Neuronal stem cell (in vitro differentiated cells): ENCODE measurements at regions not wholly inside any gene's neighbourhood (a gene's known extent, or its start where the extent isn't known, plus 50 kb on each side); places are given as distances from the start of the nearest gene placed in this dataset.
"Not testable (repeated sequence)": the region's sequence is repeated elsewhere in the genome, so short reads cannot be mapped to it uniquely, and the experiment has no call there.

ENCODE experiments used
- DNase-seq: peaks from one replicate; pipeline ENCODE4 v3.0.0-alpha.2; 2013; ENCODE audit warnings: low spot score
- H2AFZ ChIP-seq: one replicate; pipeline ENCODE4 v1.6.1; 2013; ENCODE audit warnings: mild to moderate bottlenecking, low read length, inconsistent platforms
- H2AK5ac ChIP-seq: 2 replicates; pipeline ENCODE4 v1.6.1; 2013; ENCODE audit warnings: low read depth, mild to moderate bottlenecking, inconsistent platforms, low read length, moderate library complexity, mixed read lengths
- H2BK120ac ChIP-seq: 2 replicates; pipeline ENCODE4 v1.6.1; 2013; ENCODE audit warnings: low read depth, mild to moderate bottlenecking, inconsistent platforms, low read length, moderate library complexity, mixed read lengths
- H2BK12ac ChIP-seq: one replicate; pipeline ENCODE4 v1.6.1; 2013; ENCODE audit warnings: low read length, inconsistent platforms
- H2BK15ac ChIP-seq: 2 replicates; pipeline ENCODE4 v1.6.1; 2013; ENCODE audit warnings: mild to moderate bottlenecking, low read length, inconsistent platforms, mixed read lengths
- H2BK5ac ChIP-seq: one replicate; pipeline ENCODE4 v1.6.1; 2013; ENCODE audit warnings: inconsistent platforms, mild to moderate bottlenecking, low read length, moderate library complexity
- H3K14ac ChIP-seq: one replicate; pipeline ENCODE4 v1.6.1; 2013; ENCODE audit warnings: low read length, inconsistent platforms
- H3K18ac ChIP-seq: 2 replicates; pipeline ENCODE4 v1.6.1; 2013; ENCODE audit warnings: low read length, inconsistent platforms
- H3K23ac ChIP-seq: 2 replicates; pipeline ENCODE4 v1.6.1; 2013; ENCODE audit warnings: low read depth, mild to moderate bottlenecking, mixed read lengths, low read length, inconsistent platforms; ENCODE audit not compliant: poor library complexity
- H3K27ac ChIP-seq: replicated peaks from 3 replicates; pipeline ENCODE4 v1.5.1; 2013; ENCODE audit warnings: low read length, inconsistent platforms
- H3K27me3 ChIP-seq, 3 experiments: 2 replicates each; pipeline ENCODE4 v1.6.1; 2013; ENCODE audit warnings: low read length in 3 of 3, mild to moderate bottlenecking in 2 of 3, inconsistent platforms in 1 of 3, low read depth in 1 of 3, mixed read lengths in 1 of 3, moderate library complexity in 1 of 3; ENCODE audit not compliant: control insufficient read depth in 3 of 3, insufficient read depth in 3 of 3
- H3K36me3 ChIP-seq, 2 donors: replicated peaks in 1 of 2; 2 replicates each; pipeline ENCODE4 v1.6.1; 2013; ENCODE audit warnings: low read length in 2 of 2; ENCODE audit not compliant: control insufficient read depth in 2 of 2, insufficient read depth in 2 of 2
- H3K4ac ChIP-seq: 2 replicates; pipeline ENCODE4 v1.6.1; 2013; ENCODE audit warnings: inconsistent platforms, mild to moderate bottlenecking, low read length, moderate library complexity
- H3K4me1 ChIP-seq, 2 donors: 1 replicate in 1 of 2; 2 replicates in 1 of 2; pipeline ENCODE4 v1.6.1; 2013; ENCODE audit warnings: low read length in 2 of 2, low read depth in 1 of 2; ENCODE audit not compliant: control insufficient read depth in 2 of 2, insufficient read depth in 1 of 2
- H3K4me2 ChIP-seq: one replicate; pipeline ENCODE4 v1.6.1; 2013; ENCODE audit warnings: mild to moderate bottlenecking, low read length, inconsistent platforms; ENCODE audit not compliant: insufficient read depth, poor library complexity, severe bottlenecking
- H3K4me3 ChIP-seq, 2 donors: 2 replicates each; pipeline ENCODE4 v1.5.1; 2013; ENCODE audit warnings: low read length in 2 of 2, mild to moderate bottlenecking in 2 of 2, inconsistent platforms in 1 of 2, moderate library complexity in 1 of 2
- H3K79me1 ChIP-seq: one replicate; pipeline ENCODE4 v1.6.1; 2013; ENCODE audit warnings: low read depth, mild to moderate bottlenecking, inconsistent platforms, low read length, moderate library complexity
- H3K9ac ChIP-seq: one replicate; pipeline ENCODE4 v1.6.1; 2013; ENCODE audit warnings: mild to moderate bottlenecking, low read depth, low read length, inconsistent platforms; ENCODE audit not compliant: poor library complexity
- H3K9me3 ChIP-seq, 2 donors: replicated peaks in 1 of 2; 2 replicates each; pipeline versions ENCODE3 to v1.6.1; 2013; ENCODE audit warnings: low read length in 2 of 2, mild to moderate bottlenecking in 2 of 2, inconsistent platforms in 1 of 2, low read depth in 1 of 2, mixed read lengths in 1 of 2, moderate library complexity in 1 of 2; ENCODE audit not compliant: control insufficient read depth in 2 of 2, insufficient read depth in 1 of 2
- H4K8ac ChIP-seq: one replicate; pipeline ENCODE4 v1.6.1; 2013; ENCODE audit warnings: low read depth, mild to moderate bottlenecking, inconsistent platforms, low read length, moderate library complexity
- H4K91ac ChIP-seq: one replicate; pipeline ENCODE4 v1.6.1; 2013; ENCODE audit warnings: low read length, low read depth, mild to moderate bottlenecking, inconsistent platforms; ENCODE audit not compliant: poor library complexity
- WGBS, 2 donors: extraction: QIAGEN DNeasy Blood & Tissue Kit; methylation state at CpG; one replicate each; pipeline ENCODE4 v1.1.7; 2013; ENCODE audit warnings: missing lambda C conversion rate in 2 of 2, mixed read lengths in 1 of 2; ENCODE audit not compliant: insufficient read length in 2 of 2, insufficient replicate concordance in 1 of 2; ENCODE audit errors: extremely low coverage in 2 of 2; 5-methylcytosine and 5-hydroxymethylcytosine counted together

DNA sequence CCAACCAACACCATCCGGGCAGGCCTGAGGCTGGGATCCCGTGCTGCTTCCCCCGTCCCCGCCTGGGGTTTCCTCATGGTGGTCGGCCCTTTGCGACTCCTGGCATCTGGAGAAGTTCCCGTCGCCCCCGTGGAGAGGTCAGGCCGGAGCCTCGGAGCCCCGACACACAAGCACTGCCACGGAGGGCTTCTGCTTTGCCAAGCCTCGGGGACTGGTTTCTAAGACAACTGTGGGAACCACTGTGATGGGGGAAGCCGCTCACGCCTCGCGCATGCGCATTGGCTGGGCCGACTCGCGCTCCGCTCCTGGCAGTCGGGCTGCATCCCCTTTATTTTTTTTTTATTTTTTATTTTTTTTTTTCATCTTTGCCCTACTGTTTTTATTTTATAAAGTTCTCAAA, 928.8 kb upstream of the TPTE start:
- not testable (repeated sequence) for H3K4me3 ChIP-seq, H3K9ac ChIP-seq, H3K23ac ChIP-seq, H4K8ac ChIP-seq, H3K4me1 ChIP-seq, H4K91ac ChIP-seq, H3K27ac ChIP-seq, H2BK5ac ChIP-seq, H2AK5ac ChIP-seq, H3K14ac ChIP-seq, H2BK15ac ChIP-seq, H3K27me3 ChIP-seq, H3K79me1 ChIP-seq, H2BK12ac ChIP-seq, H3K4ac ChIP-seq, H3K18ac ChIP-seq, H3K4me2 ChIP-seq, DNase-seq, H3K9me3 ChIP-seq, H2BK120ac ChIP-seq, H2AFZ ChIP-seq, H3K36me3 ChIP-seq
- WGBS, 2 donors: no CpG with 5 or more reads among the region's 24 CpGs

DNA sequence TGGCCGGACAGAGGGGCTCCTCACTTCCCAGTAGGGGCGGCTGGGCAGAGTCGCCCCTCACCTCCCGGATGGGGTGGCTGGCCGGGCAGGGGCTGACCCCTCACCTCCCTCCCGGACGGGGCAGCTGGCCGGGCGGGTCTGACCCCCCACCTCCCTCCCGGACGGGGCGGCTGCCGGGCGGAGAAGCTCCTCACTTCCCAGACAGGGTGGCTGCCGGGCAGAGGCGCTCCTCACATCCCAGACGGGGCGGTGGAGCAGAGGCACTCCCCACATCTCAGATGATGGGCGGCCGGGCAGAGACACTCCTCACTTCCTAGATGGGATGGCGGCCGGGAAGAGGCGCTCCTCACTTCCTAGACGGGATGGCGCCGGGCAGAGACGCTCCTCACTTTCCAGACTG, 927.7 kb upstream of the TPTE start:
- not testable (repeated sequence) for H3K14ac ChIP-seq, H3K18ac ChIP-seq, H2AFZ ChIP-seq, H3K36me3 ChIP-seq, H3K27me3 ChIP-seq, H3K23ac ChIP-seq, H2BK12ac ChIP-seq, H3K9me3 ChIP-seq, H2AK5ac ChIP-seq, H3K9ac ChIP-seq, H3K27ac ChIP-seq, H3K4me2 ChIP-seq, H2BK5ac ChIP-seq, H3K4me3 ChIP-seq, H3K4me1 ChIP-seq, H2BK15ac ChIP-seq, H3K4ac ChIP-seq, H2BK120ac ChIP-seq, DNase-seq, H4K8ac ChIP-seq, H4K91ac ChIP-seq, H3K79me1 ChIP-seq
- no CpG with 5 or more reads among the region's 27 CpGs for WGBS, 2 donors

DNA sequence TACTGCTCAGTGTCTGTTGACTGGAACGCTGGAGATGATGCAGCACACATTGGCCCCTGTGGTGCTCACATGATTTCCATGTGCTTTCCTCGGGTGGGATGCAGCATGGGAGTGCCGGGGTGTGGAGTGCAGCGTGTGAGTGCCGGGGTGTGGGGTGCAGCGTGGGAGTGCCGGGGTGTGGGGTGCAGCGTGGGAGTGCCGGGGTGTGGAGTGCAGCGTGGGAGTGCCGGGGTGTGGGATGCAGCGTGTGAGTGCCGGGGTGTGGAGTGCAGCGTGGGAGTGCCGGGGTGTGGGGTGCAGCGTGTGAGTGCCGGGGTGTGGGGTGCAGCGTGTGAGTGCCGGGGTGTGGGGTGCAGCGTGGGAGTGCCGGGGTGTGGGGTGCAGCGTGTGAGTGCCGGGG, 907.4 kb upstream of the TPTE start:
- not testable (repeated sequence) for H2BK5ac ChIP-seq, H3K14ac ChIP-seq, H3K27ac ChIP-seq, H2BK15ac ChIP-seq, H2BK120ac ChIP-seq, H3K79me1 ChIP-seq, H3K23ac ChIP-seq, H4K8ac ChIP-seq, H4K91ac ChIP-seq, H3K9me3 ChIP-seq, H3K4me1 ChIP-seq, H3K4me3 ChIP-seq, H3K9ac ChIP-seq, H3K18ac ChIP-seq, H3K27me3 ChIP-seq, H3K4ac ChIP-seq, H2AFZ ChIP-seq, H3K4me2 ChIP-seq, H2AK5ac ChIP-seq, DNase-seq, H2BK12ac ChIP-seq, H3K36me3 ChIP-seq
- no CpG with 5 or more reads among the region's 23 CpGs for WGBS, 2 donors

DNA sequence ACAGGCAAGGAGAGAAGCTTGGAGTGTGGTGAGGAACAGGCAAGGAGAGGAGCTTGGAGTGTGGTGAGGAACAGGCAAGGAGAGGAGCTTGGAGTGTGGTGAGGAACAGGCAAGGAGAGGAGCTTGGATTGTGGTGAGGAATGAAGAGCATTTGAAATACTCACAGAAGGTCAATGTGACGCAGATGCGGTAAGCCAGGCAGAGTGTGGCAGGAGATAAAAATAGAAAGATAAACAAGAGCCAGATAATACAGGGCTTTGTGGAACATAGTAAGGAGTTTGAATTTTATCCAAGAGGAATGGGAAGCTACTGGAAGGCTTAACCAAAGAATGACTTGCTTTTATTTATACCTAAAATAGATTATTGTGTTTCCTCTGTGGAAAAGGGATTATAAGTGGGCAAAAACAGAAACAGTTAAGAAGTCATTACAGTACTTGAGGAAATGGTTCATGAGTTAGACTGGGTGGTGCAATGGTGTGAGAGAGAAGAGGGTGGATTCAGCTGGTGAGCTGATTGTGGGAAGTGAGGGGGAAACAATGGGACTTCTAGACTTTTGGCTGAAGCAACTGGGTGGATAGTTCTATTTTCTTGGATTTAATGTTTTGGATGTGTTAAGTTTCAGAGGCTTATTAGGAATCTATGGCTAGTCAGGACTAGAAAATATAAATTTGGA, 900.1 kb upstream of the TPTE start:
- H3K79me1 ChIP-seq, H3K9me3 ChIP-seq, DNase-seq, H2AFZ ChIP-seq, H4K91ac ChIP-seq, H3K36me3 ChIP-seq, H3K18ac ChIP-seq, H3K4me3 ChIP-seq, H2BK5ac ChIP-seq, H3K14ac ChIP-seq, H2BK120ac ChIP-seq, H3K27ac ChIP-seq, H3K4me2 ChIP-seq, H3K4me1 ChIP-seq, H4K8ac ChIP-seq, H3K4ac ChIP-seq, H3K27me3 ChIP-seq, H2BK12ac ChIP-seq, H2AK5ac ChIP-seq, H3K23ac ChIP-seq, H3K9ac ChIP-seq, H2BK15ac ChIP-seq: not testable (repeated sequence)
- WGBS, 2 donors: no CpG with 5 or more reads among the region's 2 CpGs
